ENCODE measurements at regions not wholly inside any gene's neighbourhood (a gene's known extent, or its start where the extent isn't known, plus 50 kb on each side); places are given as distances from the start of the nearest gene placed in this dataset.
A peak's percentile ranks its signal among the peaks of the same experiment; 100 is the strongest.
"Not testable (repeated sequence)": the region's sequence is repeated elsewhere in the genome, so short reads cannot be mapped to it uniquely, and the experiment has no call there.

GRCh38 chr12:92381856-92382255, 236.2 kb upstream of the BTG1 start:
- H3K27me3 Mint-ChIP-seq: no peaks in the 10 kb centered on the region
- peaks cover 1 to 4% of the 10 kb centered on the region in 2 donors for H3K4me1 Mint-ChIP-seq
- ATAC-seq (replicated peaks) (no peak), DNase-seq (no peak)
- H3K9me3 Mint-ChIP-seq: peaks cover 0 to 2% of the 10 kb centered on the region in 2 donors
- H3K4me3 Mint-ChIP-seq: no peak overlapping the region
- H3K36me3 Mint-ChIP-seq: no peaks in the 10 kb centered on the region
- H3K27ac Mint-ChIP-seq: no peak overlapping the region

- Mint-ChIP-seq H3K27ac (no peak overlapping the region), H3K4me1 (peaks cover 6 to 12% of the 10 kb centered on the region in 2 donors), H3K27me3 (no peaks in the 10 kb centered on the region), H3K4me3 (no peak overlapping the region), H3K36me3 (no peaks in the 10 kb centered on the region), H3K9me3 (no peaks in the 10 kb centered on the region)
- ATAC-seq (replicated peaks) (no peak), DNase-seq (no peak)
Measured at GRCh38 chr12:92378682-92379479, 233.2 kb upstream of the BTG1 start.

DNA sequence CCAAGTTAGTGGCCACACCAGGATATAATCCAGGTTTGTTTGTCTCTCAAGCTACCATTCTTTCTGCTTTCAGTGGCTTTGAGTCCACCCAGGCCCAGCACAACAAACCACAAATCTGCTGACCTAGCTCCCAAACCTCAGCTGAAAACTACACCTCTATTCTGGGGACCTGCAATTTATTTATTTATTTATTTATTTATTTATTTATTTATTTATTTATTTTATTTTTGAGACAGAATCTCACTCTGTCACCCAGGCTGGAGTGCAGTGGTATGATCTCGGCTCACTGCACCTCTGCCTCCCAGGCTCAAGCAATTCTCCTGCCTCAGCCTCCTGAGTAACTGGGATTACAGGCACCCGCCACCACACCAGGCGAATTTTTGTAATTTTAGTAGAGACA, 229.9 kb upstream of the BTG1 start:
- not testable (repeated sequence) for H3K9me3 Mint-ChIP-seq; ATAC-seq (replicated peaks); DNase-seq; H3K36me3 Mint-ChIP-seq; H3K4me3 Mint-ChIP-seq; H3K27me3 Mint-ChIP-seq; H3K27ac Mint-ChIP-seq
- H3K4me1 Mint-ChIP-seq: peaks cover 17 to 23% of the 10 kb centered on the region in 2 donors

DNA sequence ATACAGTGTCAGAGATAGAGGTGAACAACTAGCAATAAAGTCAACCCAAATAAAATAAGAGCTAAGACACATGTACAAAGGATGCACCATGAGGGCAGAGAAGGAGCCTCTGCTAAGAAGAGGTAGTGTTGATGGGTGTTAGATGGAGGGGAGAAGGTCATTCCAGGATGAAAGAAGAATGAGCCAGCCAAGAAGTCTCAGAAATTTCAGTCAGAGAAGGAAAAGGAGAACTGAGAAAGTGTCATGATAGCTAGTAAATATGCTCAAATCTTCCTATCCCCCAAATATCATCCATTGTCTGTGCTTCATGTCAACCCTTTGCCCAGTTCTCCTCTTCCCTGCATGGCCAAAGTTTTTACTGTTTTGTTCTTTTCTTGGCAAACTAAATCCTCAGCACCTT, 225.2 kb upstream of the BTG1 start:
- peaks cover 2 to 4% of the 10 kb centered on the region in 2 donors for H3K9me3 Mint-ChIP-seq
- H3K27ac Mint-ChIP-seq: no peak overlapping the region
- no peaks in the 10 kb centered on the region for H3K27me3 Mint-ChIP-seq
- peaks cover 0 to 5% of the 10 kb centered on the region in 2 donors for H3K36me3 Mint-ChIP-seq
- no peak for DNase-seq
- no peak overlapping the region for H3K4me3 Mint-ChIP-seq
- ATAC-seq (replicated peaks): peak; percentile 81
- H3K4me1 Mint-ChIP-seq: peaks cover 25 to 34% of the 10 kb centered on the region in 2 donors

GRCh38 chr12:92369636-92370035, 224.0 kb upstream of the BTG1 start:
- DNase-seq (no peak), ATAC-seq (replicated peaks) (no peak)
- H3K4me3 Mint-ChIP-seq: no peak overlapping the region

DNA sequence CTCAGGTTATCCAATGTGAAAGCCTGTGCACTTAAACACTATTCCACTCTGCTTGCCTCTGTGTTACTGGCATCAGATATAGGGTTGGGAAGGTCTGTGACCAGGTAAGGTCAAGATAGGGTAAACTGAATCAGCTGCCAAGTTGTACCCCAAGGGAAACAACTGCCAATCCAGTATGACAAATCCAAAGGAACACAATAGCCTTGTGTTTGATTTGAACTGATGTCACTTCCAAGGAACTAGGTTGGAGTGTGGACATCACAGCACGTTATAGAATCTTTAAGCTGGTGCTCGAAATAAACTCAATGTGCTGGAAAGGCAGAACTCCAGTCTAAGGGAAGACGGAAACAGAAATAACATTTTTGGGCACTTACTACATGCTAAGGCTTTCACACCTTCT, 223.4 kb upstream of the BTG1 start:
- H3K9me3 Mint-ChIP-seq: peaks cover 2 to 4% of the 10 kb centered on the region in 2 donors
- H3K4me3 Mint-ChIP-seq: no peak overlapping the region
- no peak for ATAC-seq (replicated peaks)
- no peak overlapping the region for H3K27ac Mint-ChIP-seq
- DNase-seq: no peak
- H3K36me3 Mint-ChIP-seq: peaks cover 0 to 5% of the 10 kb centered on the region in 2 donors
- H3K4me1 Mint-ChIP-seq: peaks cover 30 to 41% of the 10 kb centered on the region in 2 donors
- H3K27me3 Mint-ChIP-seq: no peaks in the 10 kb centered on the region

More at GRCh38 chr12:92369636-92370035, 224.0 kb upstream of the BTG1 start:
- no peak overlapping the region for H3K27ac Mint-ChIP-seq
- peaks cover 0 to 5% of the 10 kb centered on the region in 2 donors for H3K36me3 Mint-ChIP-seq
- peaks cover 2 to 4% of the 10 kb centered on the region in 2 donors for H3K9me3 Mint-ChIP-seq
- H3K4me1 Mint-ChIP-seq: peaks cover 29 to 36% of the 10 kb centered on the region in 2 donors
- no peaks in the 10 kb centered on the region for H3K27me3 Mint-ChIP-seq

DNA sequence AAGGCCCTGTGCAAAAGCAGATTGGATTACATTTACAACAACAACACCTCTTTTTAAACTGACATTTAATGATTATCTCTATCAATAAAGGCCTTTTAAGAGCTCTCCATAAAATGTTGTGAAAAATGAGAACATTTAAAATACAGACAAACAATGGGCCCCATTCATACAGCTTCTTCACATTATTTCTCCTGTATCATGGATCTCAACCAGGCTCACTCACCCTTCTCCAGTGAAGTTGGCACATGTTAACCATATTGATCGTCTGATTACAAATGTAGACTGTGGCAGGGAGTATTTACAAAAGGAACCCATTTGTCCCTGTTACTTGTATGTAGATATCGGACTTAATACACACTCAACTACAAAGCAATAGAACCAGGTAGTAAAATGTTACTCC, 220.2 kb upstream of the BTG1 start:
- Mint-ChIP-seq H3K9me3 (peaks cover 2 to 5% of the 10 kb centered on the region in 2 donors), H3K36me3 (peaks cover 0 to 8% of the 10 kb centered on the region in 2 donors), H3K4me3 (no peak overlapping the region), H3K27ac (no peak overlapping the region), H3K4me1 (peaks cover 31 to 56% of the 10 kb centered on the region in 2 donors), H3K27me3 (no peaks in the 10 kb centered on the region)
- ATAC-seq (replicated peaks): no peak
- no peak for DNase-seq

GRCh38 chr12:92365333-92365732, 219.7 kb upstream of the BTG1 start:
- Mint-ChIP-seq H3K9me3 (peaks cover 6 to 10% of the 10 kb centered on the region in 2 donors), H3K27me3 (no peaks in the 10 kb centered on the region), H3K36me3 (peaks cover 4 to 13% of the 10 kb centered on the region in 2 donors), H3K4me3 (no peak overlapping the region), H3K27ac (no peak overlapping the region), H3K4me1 (peaks cover 29 to 56% of the 10 kb centered on the region in 2 donors)
- ATAC-seq (replicated peaks) (no peak), DNase-seq (no peak)

GRCh38 chr12:92363295-92364146, 217.9 kb upstream of the BTG1 start:
- peak; percentile 67 for DNase-seq
- H3K27ac Mint-ChIP-seq: peak overlapping the region; percentile 94
- H3K27me3 Mint-ChIP-seq: no peaks in the 10 kb centered on the region
- H3K4me3 Mint-ChIP-seq: peak overlapping the region; percentile 83 to 87
- H3K9me3 Mint-ChIP-seq: peaks cover 6 to 11% of the 10 kb centered on the region in 2 donors
- H3K36me3 Mint-ChIP-seq: peaks cover 4 to 20% of the 10 kb centered on the region in 2 donors
- H3K4me1 Mint-ChIP-seq: peaks cover 30 to 59% of the 10 kb centered on the region in 2 donors
- ATAC-seq (replicated peaks): peak; percentile 81 to 86

DNA sequence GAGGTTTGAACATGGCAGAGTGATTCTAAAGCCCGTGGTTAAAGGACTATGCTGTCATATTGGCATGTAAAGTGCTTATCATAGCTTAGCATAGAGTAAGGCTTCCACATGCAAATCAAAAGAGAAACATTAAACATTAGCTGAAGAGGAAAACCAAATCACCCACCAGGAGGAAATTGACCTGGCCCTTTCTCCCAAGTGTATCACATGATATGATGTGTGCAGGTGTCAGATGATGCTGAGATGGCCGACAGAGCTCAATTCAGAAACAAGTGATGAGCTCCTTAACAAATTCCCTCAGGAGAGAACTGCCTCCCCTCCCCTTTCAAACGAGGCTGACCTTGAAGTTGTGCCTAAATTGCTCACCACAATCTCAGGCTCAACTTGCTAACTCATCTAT, 217.1 kb upstream of the BTG1 start:
- no peaks in the 10 kb centered on the region for H3K27me3 Mint-ChIP-seq
- DNase-seq (peak; percentile 50), ATAC-seq (replicated peaks) (peak; percentile 59 to 60)
- H3K9me3 Mint-ChIP-seq: peaks cover 6 to 11% of the 10 kb centered on the region in 2 donors
- H3K36me3 Mint-ChIP-seq: peaks cover 6 to 20% of the 10 kb centered on the region in 2 donors
- H3K4me1 Mint-ChIP-seq: peaks cover 30 to 59% of the 10 kb centered on the region in 2 donors
- peak overlapping the region; percentile 83 to 87 for H3K4me3 Mint-ChIP-seq
- H3K27ac Mint-ChIP-seq: peak overlapping the region; percentile 94

GRCh38 chr12:92362126-92362525, 216.5 kb upstream of the BTG1 start:
- Mint-ChIP-seq H3K27me3 (no peaks in the 10 kb centered on the region), H3K27ac (peak overlapping the region; percentile 94)

DNA sequence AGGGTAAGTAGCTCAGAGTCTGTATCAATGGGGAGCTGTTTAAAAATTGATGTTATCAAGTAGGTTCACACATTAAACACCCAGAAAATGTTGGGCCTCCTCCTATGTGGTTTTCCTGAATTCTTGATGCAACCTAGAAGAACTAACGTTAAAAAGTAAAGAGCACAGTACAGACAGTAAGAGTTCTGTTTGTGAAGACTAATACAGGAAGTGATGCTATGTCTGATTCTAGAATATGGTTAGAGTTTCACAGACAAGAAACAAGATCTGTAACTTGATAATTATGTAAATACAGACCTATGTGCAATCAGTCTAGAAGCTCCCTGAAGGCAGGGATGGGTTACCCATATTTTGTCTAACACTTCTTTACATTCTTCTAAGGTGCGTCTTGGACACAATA, 214.9 kb upstream of the BTG1 start:
- Mint-ChIP-seq H3K9me3 (peaks cover 12 to 15% of the 10 kb centered on the region in 2 donors), H3K27me3 (no peaks in the 10 kb centered on the region), H3K36me3 (peaks cover 20 to 38% of the 10 kb centered on the region in 2 donors), H3K27ac (peak overlapping the region; percentile 56), H3K4me1 (peaks cover 34 to 60% of the 10 kb centered on the region in 2 donors), H3K4me3 (no peak overlapping the region)
- no peak for DNase-seq
- ATAC-seq (replicated peaks): no peak

More at GRCh38 chr12:92362126-92362525, 216.5 kb upstream of the BTG1 start:
- Mint-ChIP-seq H3K4me3 (peak overlapping the region; percentile 83 to 87), H3K4me1 (peaks cover 31 to 59% of the 10 kb centered on the region in 2 donors), H3K9me3 (peaks cover 9 to 11% of the 10 kb centered on the region in 2 donors), H3K36me3 (peaks cover 9 to 27% of the 10 kb centered on the region in 2 donors)
- no peak for ATAC-seq (replicated peaks)
- no peak for DNase-seq

DNA sequence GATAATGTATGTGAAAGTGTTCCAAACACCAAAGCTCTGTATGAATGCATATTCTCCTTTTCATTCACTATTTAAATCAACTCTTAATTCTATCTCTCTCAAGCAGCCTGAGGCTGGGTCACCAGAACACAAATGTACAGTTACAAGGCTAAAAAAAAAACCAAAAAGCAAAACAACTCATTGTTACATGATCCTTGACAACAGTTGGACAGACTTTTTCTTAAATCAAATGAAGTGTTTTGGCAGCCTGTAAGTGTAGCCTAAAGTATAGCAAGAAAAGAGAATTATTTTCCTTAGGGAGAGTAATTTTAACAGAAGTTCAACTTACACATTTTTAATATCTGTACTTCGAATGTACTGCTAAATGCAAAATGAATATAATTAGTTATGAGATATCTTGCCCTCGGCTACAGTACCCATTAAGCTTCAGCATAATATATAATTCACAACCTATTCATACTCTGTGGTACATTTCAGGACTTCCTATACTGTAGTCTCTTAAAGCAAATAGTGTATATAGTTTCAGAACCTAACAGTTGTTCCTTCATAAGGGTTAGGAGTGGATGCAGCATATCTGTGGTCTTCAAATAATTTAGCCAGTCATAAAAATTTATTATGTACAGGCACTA, 214.0 kb upstream of the BTG1 start:
- Mint-ChIP-seq H3K4me1 (peaks cover 31 to 60% of the 10 kb centered on the region in 2 donors), H3K36me3 (peaks cover 20 to 40% of the 10 kb centered on the region in 2 donors), H3K27me3 (no peaks in the 10 kb centered on the region), H3K4me3 (no peak overlapping the region), H3K9me3 (peaks cover 12 to 15% of the 10 kb centered on the region in 2 donors), H3K27ac (no peak overlapping the region)
- DNase-seq: no peak
- no peak for ATAC-seq (replicated peaks)
